HG03469 (cell line): ENCODE measurements at regions not wholly inside any gene's neighbourhood (a gene's known extent, or its start where the extent isn't known, plus 50 kb on each side); places are given as distances from the start of the nearest gene placed in this dataset.

Experiments used
- ATAC-seq: cut with Tn5 transposase; IDR thresholded peaks from one replicate; pipeline ENCODE4 v1.9.1; 2021; ENCODE audit warnings: mild to moderate bottlenecking, moderate library complexity, moderate number of reproducible peaks; ENCODE audit not compliant: unreplicated experiment

GRCh38 chr4:112889619-112890527 lies 159.6 kb upstream of the ANK2 start:
- no peak for ATAC-seq

DNA sequence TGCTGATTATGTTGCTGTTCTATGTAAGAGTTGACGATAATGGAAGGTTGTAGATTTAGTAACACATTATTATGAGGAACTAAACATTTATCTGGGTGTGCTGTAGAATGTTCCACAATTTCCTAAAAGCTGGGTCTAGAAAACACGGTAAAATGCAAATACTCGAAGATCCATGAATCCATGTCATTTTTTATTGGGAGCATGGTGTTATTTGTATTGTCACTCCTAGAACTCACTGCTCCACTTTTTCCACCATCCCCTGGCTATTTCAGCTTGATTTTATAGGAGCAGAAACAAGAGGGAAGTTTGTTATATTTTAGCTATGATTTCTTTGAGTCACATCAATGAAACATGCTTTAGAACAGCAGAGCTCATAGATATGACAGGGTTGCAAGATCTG lies 155.0 kb upstream of the ANK2 start:
- ATAC-seq: no peak

- ATAC-seq: no peak
Observed at GRCh38 chr4:112894951-112895350, 154.5 kb upstream of the ANK2 start.

- ATAC-seq: no peak
Observed at GRCh38 chr4:112895811-112896608, 153.4 kb upstream of the ANK2 start.

DNA sequence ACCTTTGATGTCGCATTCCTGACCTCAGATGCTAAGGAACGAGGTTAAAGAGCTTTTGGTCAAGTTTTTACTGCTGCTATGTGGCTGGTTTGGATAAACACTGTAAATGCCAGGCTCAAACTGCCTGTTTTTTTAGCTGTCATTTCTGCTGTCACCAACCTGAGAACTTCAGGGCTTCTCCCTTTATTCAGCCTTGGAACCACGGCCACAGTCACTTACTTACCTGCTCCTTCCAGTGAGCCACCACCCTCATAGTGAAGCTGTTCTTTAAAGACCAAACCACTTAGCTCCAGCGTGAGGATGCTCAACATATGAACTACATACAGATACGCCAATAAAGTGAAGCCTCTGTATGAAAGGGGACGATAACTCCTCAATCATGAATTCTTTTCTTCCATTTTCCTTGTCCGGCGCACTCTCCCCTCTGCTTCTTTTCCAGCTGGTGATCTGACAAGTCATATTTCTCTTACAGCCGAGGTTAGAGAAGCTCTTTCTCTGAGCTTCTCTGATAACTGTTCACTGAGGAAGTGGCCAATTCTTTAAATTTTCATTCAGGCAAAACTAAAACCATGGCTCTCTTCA lies 152.8 kb upstream of the ANK2 start:
- ATAC-seq: no peak

DNA sequence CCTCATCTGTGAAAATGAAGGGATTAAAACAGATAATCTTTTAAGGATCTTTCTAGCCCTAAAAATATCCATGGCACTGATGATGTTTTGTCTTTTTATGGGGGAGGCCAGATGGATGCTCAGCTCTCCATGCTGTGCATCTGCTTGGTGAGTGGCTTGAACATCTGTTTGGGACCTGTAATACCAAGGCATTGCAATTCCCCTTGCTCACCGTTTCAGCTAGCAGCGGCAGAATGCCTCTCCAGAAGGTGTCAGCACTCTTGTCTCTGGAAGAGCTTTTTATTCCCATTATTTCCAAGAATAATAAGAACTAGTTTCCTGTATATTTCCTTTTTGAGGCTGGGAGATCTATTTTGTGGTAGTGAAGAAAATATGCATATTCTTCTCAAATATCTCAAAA lies 151.9 kb upstream of the ANK2 start:
- no peak for ATAC-seq

DNA sequence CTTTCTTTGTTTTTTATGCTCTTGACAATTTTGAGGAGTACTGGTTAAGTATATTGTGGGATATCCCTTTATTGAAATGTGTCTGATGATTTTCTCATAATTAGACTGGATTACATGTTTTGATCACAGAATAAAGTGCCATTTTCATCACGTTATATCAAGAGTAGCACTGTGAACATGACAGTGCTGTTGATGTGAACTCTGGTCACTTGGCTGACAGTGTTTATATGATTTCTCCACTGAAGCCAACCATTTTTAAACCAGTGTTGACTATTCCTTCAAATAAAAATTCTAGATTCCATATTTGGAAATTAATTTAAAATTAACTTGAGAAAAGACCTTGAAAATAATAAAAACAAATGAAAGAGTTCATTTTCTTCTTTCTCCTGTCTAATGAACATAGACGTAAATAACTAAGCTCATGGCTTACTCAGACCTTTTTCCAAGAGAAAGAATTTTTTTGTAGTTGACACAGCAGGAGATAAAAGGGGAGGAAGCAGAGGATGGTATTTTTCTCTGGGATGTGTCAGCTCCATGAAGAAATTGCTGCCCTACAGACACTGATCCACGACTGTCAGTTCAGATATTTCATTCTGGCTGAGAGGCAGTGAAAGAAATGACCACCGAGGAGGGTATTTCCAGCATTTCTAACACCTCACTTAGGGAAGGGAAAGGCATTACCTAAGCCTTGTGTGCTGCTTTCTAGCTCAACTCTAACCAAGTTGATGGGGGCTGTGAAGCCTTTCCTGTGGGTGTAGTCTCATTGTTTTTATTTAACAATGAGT lies 150.9 kb upstream of the ANK2 start:
- no peak for ATAC-seq

- no peak for ATAC-seq
Observed at GRCh38 chr4:112900416-112900815, 149.0 kb upstream of the ANK2 start.

- no peak for ATAC-seq
Observed at GRCh38 chr4:112901962-112902411, 147.5 kb upstream of the ANK2 start.

DNA sequence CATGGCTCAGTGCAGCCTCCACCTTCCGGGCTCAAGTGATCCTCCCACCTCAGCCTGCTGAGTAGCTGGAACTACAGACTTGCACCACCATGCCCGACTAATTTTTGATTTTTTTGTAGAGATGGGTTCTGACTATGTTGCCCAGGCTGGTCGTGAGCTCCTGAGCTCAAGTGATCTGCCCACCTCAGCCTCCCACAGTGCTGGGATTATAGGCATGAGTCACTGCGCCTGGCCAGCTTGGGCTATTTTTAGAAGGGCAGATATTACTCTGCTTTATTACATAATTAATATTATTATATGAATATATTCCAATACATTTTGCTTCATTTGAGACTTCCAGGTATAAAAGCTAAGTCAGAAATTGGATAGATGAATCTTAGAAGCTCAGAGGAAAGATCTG lies 143.7 kb upstream of the ANK2 start:
- no peak for ATAC-seq

GRCh38 chr4:112908511-112908910 lies 140.9 kb upstream of the ANK2 start:
- ATAC-seq: no peak

DNA sequence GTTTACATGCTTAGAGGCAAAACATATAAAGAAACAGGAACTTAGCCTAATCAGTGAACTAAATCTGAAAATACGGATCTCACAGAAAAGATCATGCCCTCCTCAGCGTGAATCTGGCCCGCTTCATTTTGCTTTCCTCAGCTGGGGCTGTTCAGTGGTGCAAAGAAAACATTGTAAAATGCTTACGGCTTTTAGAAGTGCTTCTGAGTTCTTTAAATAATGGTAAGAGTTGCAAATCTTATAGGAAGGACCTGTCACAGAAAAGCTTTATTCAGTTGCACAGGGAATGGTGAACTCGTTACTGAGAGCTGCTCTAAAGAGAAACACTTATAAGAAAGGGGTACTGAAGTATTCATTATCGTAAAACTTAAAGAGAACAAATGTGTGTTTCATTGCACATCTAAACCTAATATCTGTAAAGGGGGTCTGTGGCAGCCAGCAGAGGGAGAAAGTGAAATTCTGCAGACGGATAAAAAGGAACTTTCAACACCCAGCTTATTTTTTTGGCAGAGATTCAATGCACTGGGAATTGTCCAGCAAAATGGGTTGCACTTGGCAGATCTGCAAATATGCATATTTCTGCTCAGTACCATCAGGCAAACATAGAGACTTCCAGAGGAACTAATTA lies 139.2 kb upstream of the ANK2 start:
- no peak for ATAC-seq

- no peak for ATAC-seq
Observed at GRCh38 chr4:112916868-112917267, 132.6 kb upstream of the ANK2 start.

- no peak for ATAC-seq
Observed at GRCh38 chr4:112923516-112923915, 125.9 kb upstream of the ANK2 start.

DNA sequence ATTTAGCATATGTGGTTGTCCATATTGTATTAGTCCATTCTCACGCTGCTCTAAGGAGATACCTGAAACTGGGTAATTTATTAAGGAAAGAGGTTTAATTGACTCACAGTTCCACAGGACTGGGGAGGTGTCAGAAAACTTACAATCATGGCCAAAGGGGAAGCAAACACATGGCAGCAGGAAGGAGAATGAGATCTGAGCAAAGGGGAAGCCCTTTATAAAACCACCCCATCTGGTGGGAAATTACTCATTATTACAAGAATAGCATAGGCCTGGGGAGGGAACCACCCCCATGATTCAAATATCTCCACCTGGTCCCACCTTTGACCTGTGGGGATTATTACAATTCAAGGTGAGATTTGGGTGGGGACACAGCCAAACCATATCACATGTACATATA lies 122.6 kb upstream of the ANK2 start:
- ATAC-seq: no peak

GRCh38 chr4:112927544-112927943 lies 121.9 kb upstream of the ANK2 start:
- no peak for ATAC-seq

- no peak for ATAC-seq
Observed at GRCh38 chr4:112931001-112931400, 118.5 kb upstream of the ANK2 start.

- no peak for ATAC-seq
Observed at GRCh38 chr4:112933790-112934189, 115.7 kb upstream of the ANK2 start.

DNA sequence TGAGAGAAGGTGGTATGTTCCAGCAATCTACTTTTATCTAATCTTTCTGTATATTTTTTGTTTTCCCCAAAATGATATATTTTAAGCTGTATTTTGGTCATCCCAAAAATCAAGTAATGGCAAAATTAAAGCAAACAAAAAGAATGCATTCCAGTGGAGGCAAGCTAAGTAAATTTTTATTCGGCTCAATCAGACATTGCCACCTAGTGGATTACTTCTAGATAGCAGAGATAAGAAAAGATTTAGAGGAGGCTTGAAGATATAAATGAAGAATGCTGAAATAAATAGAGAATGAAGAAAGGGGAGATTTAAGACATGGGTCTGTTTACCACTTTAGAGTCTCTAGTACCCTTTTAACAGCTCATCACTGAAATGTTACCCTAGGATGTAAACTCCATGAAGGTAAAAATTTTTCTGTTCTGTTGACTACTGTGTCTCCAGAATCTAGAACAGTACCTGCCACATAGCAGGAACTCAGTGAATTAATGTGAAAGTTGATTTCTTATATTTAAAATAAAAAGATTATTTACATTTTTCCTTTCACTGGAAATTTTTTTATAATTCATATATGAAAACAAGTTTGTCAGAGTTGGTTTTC lies 110.9 kb upstream of the ANK2 start:
- ATAC-seq: no peak

GRCh38 chr4:112939901-112940300 lies 109.6 kb upstream of the ANK2 start:
- no peak for ATAC-seq
